K562 (cell line): ENCODE measurements at regions not wholly inside any gene's neighbourhood (a gene's known extent, or its start where the extent isn't known, plus 50 kb on each side); places are given as distances from the start of the nearest gene placed in this dataset.

ENCODE experiments used
- ATAC-seq: fragments of 200-7000 bp; cut with Tn5 transposase; 3 replicates; pipeline ENCODE4 v1.9.1; 2020; ENCODE audit warnings: moderate library complexity
- BruUV-seq: library from RNA; stranded (reverse); fragments of 400-500 nt; replicated peaks from 2 replicates; lab custom pipeline; 2021; lab: Mats Ljungman, UMichigan
- CTCF ChIA-PET: fragments of 300-600 bp; formaldehyde crosslinking; extraction: SDS; loops from one replicate; lab custom pipeline; 2021; ENCODE audit warnings: low intra/inter-chr PET ratio; lab: Yijun Ruan, JAX
- POLR2A ChIA-PET: fragments of 300-600, 350-650 bp; sonication (Branson Sonifier 250); formaldehyde crosslinking; extraction: SDS; loops from one replicate; lab custom pipeline; 2021; ENCODE audit warnings: antibody characterized with exemption, inconsistent platforms; lab: Yijun Ruan, JAX
- DNase-seq, 4 experiments: peaks; one replicate each; pipeline versions ENCODE4 v3.0.0 to v3.0.0-alpha.2; 2011 to 2018; ENCODE audit warnings: low spot score in 3 of 4, mixed read lengths in 3 of 4; ENCODE audit errors: extremely low read depth in 1 of 4
- FAIRE-seq: peaks from 2 replicates; lab custom pipeline; 2011; peaks lifted over from hg19 to GRCh38; lab: Jason Lieb, UNC
- H2AFZ ChIP-seq: 2 replicates; pipeline ENCODE4 v1.6.0; 2011; ENCODE audit warnings: low read depth, low read length, control low read depth, inconsistent platforms
- H3K27ac ChIP-seq: fragments of 200-600 bp; 3 replicates; pipeline ENCODE4 v1.8.0; 2011; ENCODE audit warnings: low read depth, mild to moderate bottlenecking, control low read depth, inconsistent platforms, low read length, moderate library complexity, mixed read lengths; ENCODE audit errors: extremely low read depth
- H3K27me3 ChIP-seq, 2 experiments: fragments of 300-600 bp in 1 of 2; 2 replicates in 1 of 2; 3 replicates in 1 of 2; pipeline versions ENCODE4 v1.6.0 to v1.8.0; 2011; ENCODE audit warnings: inconsistent platforms in 2 of 2, low read length in 2 of 2, mild to moderate bottlenecking in 1 of 2, mixed read lengths in 1 of 2, moderate library complexity in 1 of 2; ENCODE audit not compliant: control insufficient read depth in 2 of 2, insufficient read depth in 2 of 2
- H3K36me3 ChIP-seq: fragments of 300-600 bp; 3 replicates; pipeline ENCODE4 v1.8.0; 2011; ENCODE audit warnings: mild to moderate bottlenecking, low read length, inconsistent platforms; ENCODE audit not compliant: control insufficient read depth, insufficient read depth
- H3K4me1 ChIP-seq, 2 experiments: fragments of 200-600 bp in 1 of 2; replicated peaks in 1 of 2; 2 replicates in 1 of 2; 3 replicates in 1 of 2; pipeline versions ENCODE4 v1.5.1 to v1.8.0; 2011; ENCODE audit warnings: inconsistent platforms in 2 of 2, low read length in 2 of 2, mild to moderate bottlenecking in 1 of 2, mixed read lengths in 1 of 2, moderate library complexity in 1 of 2; ENCODE audit not compliant: control insufficient read depth in 2 of 2, insufficient read depth in 2 of 2
- H3K4me2 ChIP-seq: 2 replicates; pipeline ENCODE4 v1.6.1; 2011; ENCODE audit warnings: low read length, control low read depth, inconsistent platforms, mixed read lengths; ENCODE audit not compliant: insufficient read depth
- H3K4me3 ChIP-seq: fragments of 200-600 bp; sonication (generic), shearing (Covaris generic); 2 replicates; pipeline ENCODE4 v1.5.1; 2016; ENCODE audit warnings: control low read depth, inconsistent platforms
- H3K79me2 ChIP-seq: fragments of 200-600 bp; 3 replicates; pipeline ENCODE4 v1.8.0; 2011; ENCODE audit warnings: low read length, inconsistent platforms; ENCODE audit not compliant: control insufficient read depth, insufficient read depth
- H3K9ac ChIP-seq, 2 experiments: 2 replicates each; pipeline versions ENCODE4 v1.6.0 to v1.6.1; 2011; ENCODE audit warnings: low read depth in 2 of 2, low read length in 2 of 2, control low read depth in 1 of 2, inconsistent platforms in 1 of 2, mild to moderate bottlenecking in 1 of 2, mixed read lengths in 1 of 2; ENCODE audit not compliant: insufficient read depth in 1 of 2
- H3K9me1 ChIP-seq: one replicate; pipeline ENCODE4 v1.6.0; 2011; ENCODE audit warnings: inconsistent platforms, mild to moderate bottlenecking, low read length, moderate library complexity; ENCODE audit not compliant: control insufficient read depth, insufficient read depth
- H3K9me3 ChIP-seq: replicated peaks from 2 replicates; pipeline ENCODE4 v1.5.1; 2011; ENCODE audit warnings: low read depth, low read length, inconsistent platforms; ENCODE audit not compliant: control insufficient read depth, insufficient read depth
- H4K20me1 ChIP-seq: replicated peaks from 2 replicates; pipeline ENCODE4 v1.6.1; 2011; ENCODE audit warnings: low read length, inconsistent platforms, mixed read lengths; ENCODE audit not compliant: control insufficient read depth, insufficient read depth
- DDX20 ChIP-seq: fragments of 450-650 bp; IDR thresholded peaks from 2 replicates; pipeline ENCODE4 v1.6.1; 2016; ENCODE audit warnings: missing genetic modification characterization, low read depth, mild to moderate bottlenecking, missing compliant biosample characterization, moderate library complexity
- DLX4 ChIP-seq: fragments of 250-450 bp; sonication (Bioruptor Pico); IDR thresholded peaks from 2 replicates; pipeline ENCODE4 v1.6.1; 2021; ENCODE audit warnings: mild to moderate bottlenecking
- GTF2A2 ChIP-seq: IDR thresholded peaks from 2 replicates; pipeline ENCODE4 v1.6.1; 2016; ENCODE audit warnings: mild to moderate bottlenecking, missing genetic modification characterization, missing compliant biosample characterization
- GTF2B ChIP-seq: IDR thresholded peaks from 2 replicates; pipeline ENCODE4 v1.6.1; 2011; ENCODE audit not compliant: insufficient read length; ENCODE audit errors: extremely low read depth
- HIVEP1 ChIP-seq: fragments of 250-450 bp; sonication (Bioruptor Pico); IDR thresholded peaks from 2 replicates; pipeline ENCODE4 v1.4.0; 2020; ENCODE audit warnings: mild to moderate bottlenecking
- HNRNPK ChIP-seq: fragments of 200-400 bp; formaldehyde crosslinking; IDR thresholded peaks from one replicate; pipeline ENCODE4 v1.6.1; 2018; ENCODE audit warnings: mild to moderate bottlenecking, low read depth, low read length; ENCODE audit not compliant: poor library complexity, severe bottlenecking
- HNRNPLL ChIP-seq: fragments of 200-400 bp; formaldehyde crosslinking; IDR thresholded peaks from 2 replicates; pipeline ENCODE4 v1.6.1; 2017; ENCODE audit warnings: low read length, low read depth, mild to moderate bottlenecking; ENCODE audit not compliant: poor library complexity, severe bottlenecking
- KLF6 ChIP-seq: fragments of 250-450 bp; sonication (Bioruptor Pico); IDR thresholded peaks from 2 replicates; pipeline ENCODE4 v1.4.0; 2020; ENCODE audit warnings: mild to moderate bottlenecking, moderate library complexity, borderline replicate concordance
- MAFF ChIP-seq: IDR thresholded peaks from 2 replicates; pipeline ENCODE4 v1.6.1; 2012; ENCODE audit warnings: low read length, improper control_type of control experiment
- MLLT1 ChIP-seq, 2 experiments: fragments of 450-650 bp; IDR thresholded peaks; 2 replicates each; pipeline ENCODE4 v1.6.1; 2016
- MLX ChIP-seq, 2 experiments: fragments of 450-650 bp in 1 of 2; sonication (generic) in 1 of 2; formaldehyde crosslinking; conservative IDR thresholded peaks; 2 replicates each; pipeline versions ENCODE4 v1.4.0 to v1.8.1; 2020 to 2022; ENCODE audit warnings: mild to moderate bottlenecking in 1 of 2, missing genetic modification reagents in 1 of 2
- PML ChIP-seq: IDR thresholded peaks from 2 replicates; pipeline ENCODE4 v1.6.1; 2012; ENCODE audit warnings: low read length, inconsistent platforms
- RBFOX2 ChIP-seq: fragments of 200-400 bp; formaldehyde crosslinking; IDR thresholded peaks from 2 replicates; pipeline ENCODE4 v1.6.1; 2017; ENCODE audit warnings: low read depth, mild to moderate bottlenecking, low read length, moderate library complexity
- STAT5B ChIP-seq: fragments of 250-450 bp; sonication (Bioruptor Pico); IDR thresholded peaks from 2 replicates; pipeline ENCODE4 v1.8.0; 2021; ENCODE audit warnings: mild to moderate bottlenecking, inconsistent platforms
- ZNF76 ChIP-seq: fragments of 250-450 bp; sonication (Bioruptor Pico); IDR thresholded peaks from 2 replicates; pipeline ENCODE4 v1.4.0; 2020; ENCODE audit warnings: mild to moderate bottlenecking, moderate library complexity, borderline replicate concordance
- WGBS: fragments of 100-300 bp; shearing (Covaris generic); methylation state at CpG from one replicate; pipeline ENCODE4 v1.1.6; 2016; ENCODE audit warnings: low coverage, mixed read lengths; ENCODE audit not compliant: insufficient coverage; ENCODE audit errors: missing lambda C conversion rate; 5-methylcytosine and 5-hydroxymethylcytosine counted together
- in situ Hi-C: fragments of 300-500 bp; cut with MboI; formaldehyde crosslinking; loops from 4 replicates; pipeline ENCODE4 v1.15.0; 2018; ENCODE audit warnings: inconsistent platforms, mixed read lengths
- intact Hi-C: fragments of 100-400 bp; cut with micrococcal nuclease; formaldehyde crosslinking; loops from 2 replicates; pipeline ENCODE4 v1.14.2; 2022

- H3K4me3 ChIP-seq = no peak overlapping the region
- no peak for FAIRE-seq
- H3K79me2 ChIP-seq = no peaks in the 10 kb centered on the region
- peaks cover 0 to 27% of the 10 kb centered on the region in 2 experiments; a peak in 1 of 5 replicates for H3K27me3 ChIP-seq
- WGBS = 0% methylated on average over 4 of the region's 4 CpGs
- H3K36me3 ChIP-seq = no peaks in the 10 kb centered on the region
- peaks cover 0 to 5% of the 10 kb centered on the region in 2 experiments; a peak in 2 of 5 replicates for H3K4me1 ChIP-seq
- in situ Hi-C loops (no loop called here), intact Hi-C loops (no loop called here)
- ChIA-PET CTCF (no interaction called here), POLR2A (no interaction called here)
- H3K9me1 ChIP-seq = no peaks in the 10 kb centered on the region
- no peak overlapping the region for H3K4me2 ChIP-seq
- no TSS peak for BruUV-seq
- no peaks in the 10 kb centered on the region; the same call in 1 of the 2 replicates for H3K9me3 ChIP-seq
- TF ChIP-seq HIVEP1 = no peak
- TF ChIP-seq STAT5B = no peak
- no peak for TF ChIP-seq HNRNPLL
- TF ChIP-seq KLF6 (CRISPR knock-in tag) = no peak
- no peak for TF ChIP-seq DDX20
- no peak for TF ChIP-seq MAFF
- no peak for TF ChIP-seq PML
- no peak for TF ChIP-seq MLX (CRISPR knock-in tag; conservative IDR thresholded peaks at IDR 0.05)
- no peak for TF ChIP-seq GTF2A2 (tag)
- no peak for TF ChIP-seq RBFOX2
- no peak for TF ChIP-seq HNRNPK
- TF ChIP-seq MLLT1 (IDR thresholded peaks at IDR 0.05) = no peak
- TF ChIP-seq DLX4 (CRISPR knock-in tag) = no peak
- TF ChIP-seq ZNF76 (CRISPR knock-in tag) = no peak
- TF ChIP-seq GTF2B = no peak
- no peak for DNase-seq
- no peak overlapping the region for H3K9ac ChIP-seq
- H2AFZ ChIP-seq = no peak overlapping the region
- ATAC-seq = no peak
- no peak overlapping the region for H3K27ac ChIP-seq
- H4K20me1 ChIP-seq = no peaks in the 10 kb centered on the region
Observed at GRCh38 chr19:30909216-30909615, 440.0 kb downstream of the TSHZ3 start.
